Adrenal gland (tissue), 9 donors: ENCODE measurements at regions not wholly inside any gene's neighbourhood (a gene's known extent, or its start where the extent isn't known, plus 50 kb on each side); places are given as distances from the start of the nearest gene placed in this dataset.

Experiments used
- DNase-seq, 7 donors: peaks; one replicate each; pipeline ENCODE4 v3.0.0-alpha.2; 2019 to 2020
- H3K27ac ChIP-seq, 5 donors: fragments of 200-600 bp; sonication (generic) in 4 of 5; 1 replicate in 3 of 5; 2 replicates in 2 of 5; pipeline versions ENCODE4 v1.5.1 to v1.8.0; 2016 to 2020; ENCODE audit warnings: mild to moderate bottlenecking in 1 of 5
- H3K27me3 ChIP-seq: fragments of 200-600 bp; 2 replicates; pipeline ENCODE4 v1.8.0; 2021
- H3K36me3 ChIP-seq, 2 donors: fragments of 200-600 bp; replicated peaks in 1 of 2; 1 replicate in 1 of 2; 2 replicates in 1 of 2; pipeline versions ENCODE4 v1.5.1 to v1.8.0; 2018 to 2022
- H3K4me1 ChIP-seq, 2 donors: fragments of 200-600 bp; replicated peaks in 1 of 2; 1 replicate in 1 of 2; 2 replicates in 1 of 2; pipeline versions ENCODE4 v1.5.1 to v1.8.0; 2018 to 2021
- H3K4me3 ChIP-seq, 4 donors: fragments of 200-600 bp; sonication (generic) in 3 of 4; one replicate each; pipeline ENCODE4 v1.5.1; 2016 to 2018
- H3K9me3 ChIP-seq, 3 donors: fragments of 200-600 bp; sonication (generic) in 1 of 3; replicated peaks in 1 of 3; 1 replicate in 2 of 3; 2 replicates in 1 of 3; pipeline versions ENCODE4 v1.5.1 to v1.8.0; 2016 to 2021
- CTCF ChIP-seq, 6 experiments: fragments of 450-650 bp in 4 of 6; fragments of 200-600 bp in 2 of 6; sonication (generic) in 1 of 6; IDR thresholded peaks; 1 replicate in 5 of 6; 2 replicates in 1 of 6; pipeline versions ENCODE4 v1.5.1 to v1.8.0; 2016 to 2021; ENCODE audit warnings: antibody characterized with exemption in 6 of 6, mild to moderate bottlenecking in 2 of 6, moderate library complexity in 1 of 6
- POLR2A ChIP-seq, 2 donors: fragments of 450-650 bp; IDR thresholded peaks; one replicate each; pipeline ENCODE4 v1.6.1; 2017; ENCODE audit warnings: antibody characterized with exemption in 2 of 2, mild to moderate bottlenecking in 2 of 2, moderate library complexity in 1 of 2
- WGBS, 4 donors: extraction: QIAGEN DNeasy Blood & Tissue Kit in 2 of 4; methylation state at CpG; one replicate each; pipeline versions ENCODE4 v1.1.5 to v1.1.7; 2013 to 2017; 5-methylcytosine and 5-hydroxymethylcytosine counted together
- intact Hi-C, 2 donors: fragments of 100-400 bp; cut with DNase I; formaldehyde crosslinking; loops; one replicate each; pipeline versions ENCODE4 v1.14.1 to v1.15.0; 2022 to 2023
- small RNA-seq, 2 donors: library from RNA; depleted of rRNA; stranded (forward); fragments of <200 nt; gene quantifications; one replicate each; pipeline ENCODE3, GENCODE V24; 2016
- donor health status: healthy with polysubstance abuse.
- donor health status: Bipolar disorder and iron deficiency.
- donor health status: DM: yes; HTN: yes; CAD: no.
- donor health status: DM: no; HTN: no; CAD: no.
- donor health status: DM: no; HTN: no; CAD: no.

DNA sequence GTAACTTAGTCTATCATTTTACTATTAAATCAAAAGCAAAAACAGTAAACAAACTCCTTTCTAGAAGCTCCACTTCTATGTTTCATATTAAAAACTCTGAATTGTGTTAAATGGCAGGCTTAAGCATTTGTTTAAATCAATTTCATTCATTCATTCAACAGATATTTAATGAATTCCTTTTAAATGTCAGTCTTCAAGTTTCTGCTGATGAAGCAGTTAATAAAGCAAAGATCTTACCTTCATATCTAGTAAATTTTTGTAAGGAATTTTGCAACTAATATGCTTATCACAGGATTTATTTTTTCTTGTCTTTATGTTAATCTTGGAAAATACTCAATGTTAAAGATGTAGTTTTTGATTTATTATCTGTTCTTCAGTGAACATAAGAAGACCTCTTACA, 54.1 kb upstream of the RGS18 start:
- H3K27me3 ChIP-seq: no peaks in the 10 kb centered on the region
- DNase-seq: no peak
- no peaks in the 10 kb centered on the region for H3K4me1 ChIP-seq
- H3K27ac ChIP-seq: no peak overlapping the region
- intact Hi-C loops: no loop called here
- H3K4me3 ChIP-seq: no peak overlapping the region
- H3K36me3 ChIP-seq: no peaks in the 10 kb centered on the region
- H3K9me3 ChIP-seq: no peaks in the 10 kb centered on the region
- no peak for TF ChIP-seq CTCF (IDR thresholded peaks at IDR 0.05)
- TF ChIP-seq POLR2A (IDR thresholded peaks at IDR 0.05): no peak

DNA sequence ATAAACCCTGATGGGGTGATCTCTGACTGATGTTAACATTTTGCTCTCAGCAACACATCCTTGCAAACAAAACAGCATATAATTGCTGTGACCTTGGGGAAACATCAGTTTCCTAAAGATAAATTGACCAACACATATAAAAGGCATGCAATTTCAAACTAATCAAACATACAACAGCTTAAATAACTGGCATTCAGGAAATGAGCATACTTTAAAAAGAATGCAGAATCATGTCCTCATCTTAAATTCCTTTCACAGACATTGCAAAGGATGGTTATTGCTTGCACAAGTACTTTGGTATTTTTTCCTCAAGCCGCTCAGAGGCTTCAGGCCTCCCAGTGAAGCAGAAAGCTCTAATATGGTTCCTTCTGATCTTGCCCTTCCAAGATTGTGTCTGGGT, 53.4 kb upstream of the RGS18 start:
- intact Hi-C loops: no loop called here
- TF ChIP-seq CTCF (IDR thresholded peaks at IDR 0.05): no peak
- no peak for TF ChIP-seq POLR2A (IDR thresholded peaks at IDR 0.05)
- no peak overlapping the region for H3K27ac ChIP-seq
- 71 to 91% (median 72%) methylated on average over 1 of the region's 1 CpG for WGBS, 4 donors
- H3K4me1 ChIP-seq: no peaks in the 10 kb centered on the region
- DNase-seq: no peak
- no peaks in the 10 kb centered on the region for H3K27me3 ChIP-seq
- H3K4me3 ChIP-seq: no peak overlapping the region
- H3K36me3 ChIP-seq: no peaks in the 10 kb centered on the region
- H3K9me3 ChIP-seq: no peaks in the 10 kb centered on the region

GRCh38 chr1:192108161-192108560, 50.1 kb upstream of the RGS18 start:
- 77 to 85% (median 82%) methylated on average over 2 of the region's 2 CpGs for WGBS, 4 donors
- no peak for DNase-seq
- no peak for TF ChIP-seq POLR2A (IDR thresholded peaks at IDR 0.05)
- TF ChIP-seq CTCF (IDR thresholded peaks at IDR 0.05): no peak
- H3K27ac ChIP-seq: no peak overlapping the region
- no peaks in the 10 kb centered on the region for H3K4me1 ChIP-seq
- H3K9me3 ChIP-seq: no peaks in the 10 kb centered on the region
- no peak overlapping the region for H3K4me3 ChIP-seq
- no peaks in the 10 kb centered on the region for H3K27me3 ChIP-seq
- intact Hi-C loops: no loop called here
- H3K36me3 ChIP-seq: no peaks in the 10 kb centered on the region

Small RNAs in the stretch of these regions (small RNA-seq; reads per million reads assigned to genes)
- gene AL139135.1 (0 reads per million in 2 donors), gene AL713866.2 (0 reads per million in 2 donors)
